Prostate gland (tissue), 2 donors: ENCODE measurements at regions not wholly inside any gene's neighbourhood (a gene's known extent, or its start where the extent isn't known, plus 50 kb on each side); places are given as distances from the start of the nearest gene placed in this dataset.

Experiments
- CTCF ChIP-seq, 4 experiments: fragments of 200-600 bp in 2 of 4; fragments of 450-650 bp in 2 of 4; sonication (generic) in 2 of 4; IDR thresholded peaks; 1 replicate in 3 of 4; 2 replicates in 1 of 4; pipeline ENCODE4 v1.5.1; 2016 to 2019; ENCODE audit warnings: antibody characterized with exemption in 4 of 4, mild to moderate bottlenecking in 2 of 4, moderate library complexity in 2 of 4
- POLR2A ChIP-seq: fragments of 450-650 bp; IDR thresholded peaks from one replicate; pipeline ENCODE4 v1.6.1; 2016; ENCODE audit warnings: antibody characterized with exemption, mild to moderate bottlenecking
- POLR2AphosphoS5 ChIP-seq: sonication (generic); formaldehyde crosslinking; IDR thresholded peaks from one replicate; pipeline ENCODE4 v1.6.1; 2017; ENCODE audit warnings: antibody characterized with exemption

GRCh38 chr5:36360307-36360706 lies 58.6 kb upstream of the RANBP3L start:
- TF ChIP-seq CTCF (IDR thresholded peaks at IDR 0.05), result no peak
- no peak for TF ChIP-seq POLR2AphosphoS5
- no peak for TF ChIP-seq POLR2A
